GM18502 (cell line): ENCODE measurements at regions not wholly inside any gene's neighbourhood (a gene's known extent, or its start where the extent isn't known, plus 50 kb on each side); places are given as distances from the start of the nearest gene placed in this dataset.

Experiments
- ATAC-seq: cut with Tn5 transposase; IDR thresholded peaks from one replicate; pipeline ENCODE4 v1.9.1; 2021; ENCODE audit warnings: mild to moderate bottlenecking; ENCODE audit not compliant: unreplicated experiment, poor library complexity

- ATAC-seq: no peak
These were observed 499.7 kb upstream of the KLHL29 start for GRCh38 chr2:22885245-22885644.

GRCh38 chr2:22887426-22887825 lies 497.6 kb upstream of the KLHL29 start:
- no peak for ATAC-seq

- no peak for ATAC-seq
These were observed 497.1 kb upstream of the KLHL29 start for GRCh38 chr2:22887845-22888244.

- ATAC-seq: no peak
These were observed 494.8 kb upstream of the KLHL29 start for GRCh38 chr2:22890132-22890531.

- no peak for ATAC-seq
These were observed 491.0 kb upstream of the KLHL29 start for GRCh38 chr2:22893761-22894517.

GRCh38 chr2:22894761-22895160 lies 490.2 kb upstream of the KLHL29 start:
- ATAC-seq: no peak

- ATAC-seq: no peak
These were observed 487.6 kb upstream of the KLHL29 start for GRCh38 chr2:22897428-22897827.

GRCh38 chr2:22900674-22901073 lies 484.3 kb upstream of the KLHL29 start:
- ATAC-seq: no peak

- ATAC-seq: no peak
These were observed 483.4 kb upstream of the KLHL29 start for GRCh38 chr2:22901471-22902179.

GRCh38 chr2:22902180-22902550 lies 482.8 kb upstream of the KLHL29 start:
- no peak for ATAC-seq

- no peak for ATAC-seq
These were observed 482.3 kb upstream of the KLHL29 start for GRCh38 chr2:22902662-22903165.

- ATAC-seq: no peak
These were observed 481.4 kb upstream of the KLHL29 start for GRCh38 chr2:22903616-22904015.

- ATAC-seq: peak; percentile 75
These were observed 480.8 kb upstream of the KLHL29 start for GRCh38 chr2:22904126-22904684.

- ATAC-seq: no peak
These were observed 477.6 kb upstream of the KLHL29 start for GRCh38 chr2:22907330-22907729.

- no peak for ATAC-seq
These were observed 472.6 kb upstream of the KLHL29 start for GRCh38 chr2:22912398-22912797.

GRCh38 chr2:22929998-22930397 lies 455.0 kb upstream of the KLHL29 start:
- no peak for ATAC-seq

GRCh38 chr2:22930781-22931180 lies 454.2 kb upstream of the KLHL29 start:
- no peak for ATAC-seq

GRCh38 chr2:22932288-22932687 lies 452.7 kb upstream of the KLHL29 start:
- no peak for ATAC-seq

GRCh38 chr2:22934747-22935146 lies 450.2 kb upstream of the KLHL29 start:
- no peak for ATAC-seq

GRCh38 chr2:22942441-22942840 lies 442.5 kb upstream of the KLHL29 start:
- no peak for ATAC-seq

- ATAC-seq: no peak
These were observed 440.8 kb upstream of the KLHL29 start for GRCh38 chr2:22944143-22944542.
